AG04449 (cell line): ENCODE measurements at regions not wholly inside any gene's neighbourhood (a gene's known extent, or its start where the extent isn't known, plus 50 kb on each side); places are given as distances from the start of the nearest gene placed in this dataset.

Source experiments
- CTCF ChIA-PET: fragments of 350-600 bp; formaldehyde crosslinking; extraction: SDS; loops from one replicate; lab custom pipeline; 2021; ENCODE audit warnings: antibody characterized with exemption; lab: Yijun Ruan, JAX
- POLR2A ChIA-PET: fragments of 400-600, 350-600 bp; formaldehyde crosslinking; extraction: SDS; loops from one replicate; lab custom pipeline; 2020; ENCODE audit warnings: antibody characterized with exemption, inconsistent platforms; lab: Yijun Ruan, JAX
- DNase-seq: peaks from one replicate; pipeline ENCODE4 v3.0.0-alpha.2; 2010; ENCODE audit warnings: low read depth, low spot score
- H3K4me3 ChIP-seq: 2 replicates; pipeline ENCODE4 v1.5.1; 2011; ENCODE audit warnings: low read depth, mild to moderate bottlenecking, control low read depth, low read length
- CTCF ChIP-seq: IDR thresholded peaks from one replicate; pipeline ENCODE4 v1.5.1; 2011; ENCODE audit warnings: mild to moderate bottlenecking, moderate library complexity, low read length, control low read depth, inconsistent platforms; ENCODE audit not compliant: insufficient read depth; ENCODE audit errors: missing control alignments

GRCh38 chr13:84865783-84866221, 933.4 kb downstream of the SLITRK6 start:
- no peak overlapping the region for H3K4me3 ChIP-seq
- DNase-seq: no peak
- CTCF ChIA-PET: no interaction called here
- no peak for TF ChIP-seq CTCF
- POLR2A ChIA-PET: no interaction called here

DNA sequence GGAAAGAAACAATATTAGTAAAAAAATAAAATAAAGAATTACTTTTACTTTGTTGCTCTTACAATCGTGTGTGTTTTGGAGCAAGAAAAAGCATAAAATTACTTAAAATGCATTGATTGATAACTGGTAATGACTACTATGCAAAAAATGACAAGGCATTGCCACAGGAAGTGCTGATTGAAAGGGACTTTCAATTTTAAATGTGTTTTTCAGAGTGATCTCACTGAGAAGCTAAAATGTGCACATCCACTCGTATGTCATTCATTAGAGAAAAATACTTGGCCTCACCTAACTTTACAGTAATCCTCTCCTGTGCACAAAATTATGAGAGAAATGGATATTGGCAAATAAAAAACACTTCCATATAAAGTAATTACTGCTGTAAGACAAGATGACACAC, 934.9 kb downstream of the SLITRK6 start:
- H3K4me3 ChIP-seq: no peak overlapping the region
- TF ChIP-seq CTCF: no peak
- no peak for DNase-seq
- CTCF ChIA-PET: no interaction called here
- POLR2A ChIA-PET: no interaction called here

DNA sequence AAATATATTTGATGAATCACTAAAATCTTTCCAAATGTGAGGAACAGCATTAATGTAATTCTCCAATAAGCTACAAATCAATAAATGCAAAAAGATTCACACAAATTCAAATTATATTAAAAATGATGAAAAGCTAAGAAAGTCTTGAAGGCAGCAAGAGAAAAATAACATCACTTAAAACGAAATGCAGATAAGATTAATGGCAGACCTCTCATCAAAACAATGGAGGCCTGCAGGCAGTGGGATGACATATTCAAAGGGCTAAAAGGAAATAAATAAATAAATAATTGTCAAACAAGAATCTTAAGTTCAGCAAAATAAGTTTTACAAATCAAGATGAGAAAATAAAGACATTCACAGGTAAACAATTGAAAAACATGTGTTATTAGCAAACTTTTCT, 952.1 kb downstream of the SLITRK6 start:
- ChIA-PET POLR2A (no interaction called here), CTCF (no interaction called here)
- no peak for TF ChIP-seq CTCF
- DNase-seq: no peak
- no peak overlapping the region for H3K4me3 ChIP-seq

DNA sequence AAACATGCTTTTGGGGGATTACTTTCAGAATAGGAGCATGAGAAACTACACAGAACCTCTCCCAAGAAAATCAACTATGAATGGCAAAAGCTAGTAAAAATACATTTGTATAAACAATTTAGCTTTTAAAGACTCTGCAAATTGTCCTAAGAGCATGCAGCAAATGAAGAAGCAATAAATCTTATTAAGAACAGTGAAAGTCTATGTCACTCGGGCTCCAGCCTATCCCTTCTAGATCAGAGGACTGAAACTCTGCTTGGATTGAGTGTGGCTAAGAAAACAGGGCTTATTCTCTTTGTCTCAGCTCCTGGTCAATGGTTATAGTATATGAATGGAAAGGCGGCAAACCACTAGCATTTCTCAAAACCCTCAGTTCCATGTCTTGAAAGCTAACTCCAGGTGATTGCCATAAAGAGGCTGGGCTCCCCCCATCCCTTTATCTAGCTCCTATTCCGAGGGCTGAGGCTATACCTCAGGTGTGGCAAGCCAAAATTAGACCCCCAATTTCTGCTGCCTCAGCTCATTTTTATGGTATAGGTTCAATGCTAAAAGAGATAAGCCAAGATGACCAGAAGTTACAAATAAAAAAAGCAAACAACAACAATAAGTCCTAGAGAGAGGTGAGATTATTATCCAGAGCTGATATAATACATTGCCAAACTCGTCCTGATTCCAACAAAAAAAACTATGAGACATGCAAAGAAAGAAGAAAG, 953.2 kb downstream of the SLITRK6 start:
- no peak for DNase-seq
- POLR2A ChIA-PET: no interaction called here
- CTCF ChIA-PET: no interaction called here
- TF ChIP-seq CTCF: no peak
- H3K4me3 ChIP-seq: no peak overlapping the region

DNA sequence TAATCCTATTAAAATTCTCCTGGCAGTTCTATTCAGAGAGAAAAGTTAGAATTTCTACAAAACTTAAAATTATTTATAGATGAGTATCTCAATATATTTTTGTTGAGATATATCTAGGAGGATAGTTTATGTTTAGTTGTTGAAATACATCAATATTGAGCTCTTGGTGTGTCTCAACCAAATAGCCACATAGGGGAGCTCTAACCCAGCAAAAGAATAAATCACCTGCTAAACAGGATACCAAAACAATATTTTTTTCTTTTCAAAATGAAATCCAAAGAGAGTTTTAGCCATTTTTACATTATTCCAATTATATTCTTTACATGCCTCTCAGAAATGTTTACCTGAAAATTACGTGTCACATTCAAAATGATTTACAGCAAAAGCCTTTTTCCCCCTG, 954.7 kb downstream of the SLITRK6 start:
- POLR2A ChIA-PET: no interaction called here
- H3K4me3 ChIP-seq: no peak overlapping the region
- no peak for TF ChIP-seq CTCF
- CTCF ChIA-PET: interaction anchor here (0.8 kb wide), 1 partner anchor 11 kb away, joined by 3 read pairs; no protein-coding TSS in a partner anchor
- no peak for DNase-seq

GRCh38 chr13:84843368-84843767, 955.9 kb downstream of the SLITRK6 start:
- ChIA-PET POLR2A (no interaction called here), CTCF (no interaction called here)
- H3K4me3 ChIP-seq: no peak overlapping the region
- no peak for TF ChIP-seq CTCF
- DNase-seq: no peak
